PC-9 (cell line): ENCODE measurements at regions not wholly inside any gene's neighbourhood (a gene's known extent, or its start where the extent isn't known, plus 50 kb on each side); places are given as distances from the start of the nearest gene placed in this dataset.

Experiments used
- BruUV-seq: library from RNA; stranded (reverse); fragments of 400-500 nt; replicated peaks from 2 replicates; lab custom pipeline; 2021; lab: Mats Ljungman, UMichigan
- CTCF ChIA-PET: fragments of 300-600 bp; sonication (Branson Sonifier 250); formaldehyde crosslinking; loops from one replicate; lab custom pipeline; 2022; ENCODE audit warnings: antibody characterized with exemption; lab: Charles Lee
- POLR2A ChIA-PET: fragments of 300-600 bp; sonication (Branson Sonifier 250); formaldehyde crosslinking; loops from one replicate; lab custom pipeline; 2022; ENCODE audit warnings: antibody characterized with exemption; ENCODE audit not compliant: unreplicated experiment; lab: Charles Lee
- DNase-seq, 2 experiments: peaks; one replicate each; pipeline versions ENCODE4 v3.0.0 to v3.0.0-alpha.2; 2015 to 2022; ENCODE audit warnings: mixed read lengths in 1 of 2
- H2AFZ ChIP-seq: fragments of 200-600 bp; sonication (generic); 2 replicates; pipeline ENCODE4 v1.8.1; 2017; ENCODE audit warnings: antibody characterized with exemption
- H3F3A ChIP-seq: fragments of 200-600 bp; sonication (generic); 2 replicates; pipeline ENCODE4 v1.8.1; 2017; ENCODE audit warnings: antibody characterized with exemption, mild to moderate bottlenecking, low read depth; ENCODE audit not compliant: insufficient read depth
- H3K27ac ChIP-seq: fragments of 200-600 bp; sonication (generic); 2 replicates; pipeline ENCODE4 v1.6.1; 2016; ENCODE audit warnings: mixed run types
- H3K27me3 ChIP-seq: fragments of 200-600 bp; sonication (generic); 2 replicates; pipeline ENCODE4 v1.6.1; 2016; ENCODE audit warnings: low read depth, mixed run types; ENCODE audit not compliant: insufficient read depth
- H3K36me3 ChIP-seq: fragments of 200-600 bp; sonication (generic); 2 replicates; pipeline ENCODE4 v1.6.1; 2016; ENCODE audit warnings: low read depth, mixed run types
- H3K4me1 ChIP-seq: fragments of 200-600 bp; sonication (generic); replicated peaks from 2 replicates; pipeline ENCODE4 v1.6.1; 2016; ENCODE audit warnings: mixed run types; ENCODE audit not compliant: insufficient read depth
- H3K4me2 ChIP-seq: fragments of 200-600 bp; sonication (generic); 2 replicates; pipeline ENCODE4 v1.6.1; 2017; ENCODE audit warnings: mixed run types
- H3K4me3 ChIP-seq: fragments of 200-600 bp; sonication (generic); 2 replicates; pipeline ENCODE4 v1.6.1; 2016; ENCODE audit warnings: mixed run types
- H3K79me2 ChIP-seq: fragments of 200-600 bp; sonication (generic); 2 replicates; pipeline ENCODE4 v1.6.1; 2017; ENCODE audit warnings: low read depth, mixed run types
- H3K9me2 ChIP-seq: fragments of 200-600 bp; sonication (generic); 2 replicates; pipeline ENCODE4 v1.8.1; 2017; ENCODE audit warnings: mild to moderate bottlenecking; ENCODE audit not compliant: insufficient read depth
- H3K9me3 ChIP-seq: fragments of 200-600 bp; sonication (generic); 2 replicates; pipeline ENCODE4 v1.8.1; 2016; ENCODE audit warnings: low read depth; ENCODE audit not compliant: insufficient read depth
- H4K20me1 ChIP-seq: fragments of 200-600 bp; sonication (generic); 2 replicates; pipeline ENCODE4 v1.8.1; 2017; ENCODE audit not compliant: insufficient read depth
- EZH2 ChIP-seq: fragments of 200-600 bp; sonication (generic); IDR thresholded peaks from 2 replicates; pipeline ENCODE4 v1.8.0; 2017; ENCODE audit warnings: antibody characterized with exemption, low read depth
- intact Hi-C: fragments of 100-400 bp; cut with micrococcal nuclease; formaldehyde crosslinking; loops from one replicate; pipeline ENCODE4 v1.10.0; 2022; ENCODE audit not compliant: unreplicated experiment
- TF ChIP-seq, protein P1 (sequence below): fragments of 200-600 bp; sonication (generic); conservative IDR thresholded peaks from 2 replicates; pipeline ENCODE4 v1.6.1; 2017; ENCODE audit warnings: mixed run types, antibody characterized with exemption, mild to moderate bottlenecking, moderate library complexity

DNA sequence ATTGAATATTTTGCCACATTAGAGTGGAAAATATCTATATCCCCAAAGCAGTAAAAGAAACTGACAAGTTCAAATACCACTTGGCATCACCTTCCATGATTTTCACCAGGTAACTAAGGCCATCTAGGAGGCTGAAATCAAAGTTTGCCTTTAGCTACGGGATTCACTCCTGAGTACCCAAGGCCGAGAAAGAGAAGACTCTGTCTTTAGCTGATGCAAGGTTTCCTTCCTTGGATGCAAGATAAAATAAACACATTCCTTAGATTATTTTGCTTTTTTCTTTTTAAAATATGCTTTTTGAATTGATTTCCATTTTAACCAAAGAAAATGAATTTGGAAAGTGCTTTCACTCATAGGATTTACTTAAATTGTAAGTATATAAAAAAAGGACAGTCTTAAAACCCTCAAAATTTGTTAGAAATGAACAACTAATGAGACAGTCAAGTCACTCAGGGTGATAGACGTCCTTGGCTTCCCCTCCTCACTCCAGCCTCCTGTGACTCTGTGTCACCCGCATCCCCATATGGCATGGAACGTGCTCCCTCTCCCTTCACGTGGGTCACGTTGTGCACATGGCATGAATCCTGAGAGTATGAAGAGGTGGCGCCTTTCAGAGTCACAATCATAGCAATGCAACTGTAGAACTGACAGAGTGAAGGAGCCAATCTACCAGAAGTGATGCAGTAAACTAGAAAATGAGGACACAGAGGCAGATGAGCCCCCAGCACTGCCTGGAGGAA is 148.4 kb downstream of the RTP4 start:
- Histone ChIP-seq H3K4me2 (no peak overlapping the region), H3K27ac (no peak overlapping the region), H4K20me1 (no peaks in the 10 kb centered on the region), H3K4me3 (no peak overlapping the region), H3K36me3 (no peaks in the 10 kb centered on the region), H3K9me3 (no peaks in the 10 kb centered on the region), H3K79me2 (no peaks in the 10 kb centered on the region), H3K4me1 (no peaks in the 10 kb centered on the region), H2AFZ (no peak overlapping the region), H3K9me2 (no peaks in the 10 kb centered on the region), H3F3A (no peaks in the 10 kb centered on the region), H3K27me3 (peaks cover 59% of the 10 kb centered on the region)
- ChIA-PET POLR2A (no interaction called here), CTCF (no interaction called here)
- BruUV-seq, result no TSS peak
- intact Hi-C loops, result no loop called here
- no peak for DNase-seq
- TF ChIP-seq EZH2, result no peak

- no peak overlapping the region for H3K27ac ChIP-seq
- H3K79me2 ChIP-seq, result no peaks in the 10 kb centered on the region
- no peaks in the 10 kb centered on the region for H3K36me3 ChIP-seq
- no peak for TF ChIP-seq EZH2
- TF ChIP-seq, protein P1, sequence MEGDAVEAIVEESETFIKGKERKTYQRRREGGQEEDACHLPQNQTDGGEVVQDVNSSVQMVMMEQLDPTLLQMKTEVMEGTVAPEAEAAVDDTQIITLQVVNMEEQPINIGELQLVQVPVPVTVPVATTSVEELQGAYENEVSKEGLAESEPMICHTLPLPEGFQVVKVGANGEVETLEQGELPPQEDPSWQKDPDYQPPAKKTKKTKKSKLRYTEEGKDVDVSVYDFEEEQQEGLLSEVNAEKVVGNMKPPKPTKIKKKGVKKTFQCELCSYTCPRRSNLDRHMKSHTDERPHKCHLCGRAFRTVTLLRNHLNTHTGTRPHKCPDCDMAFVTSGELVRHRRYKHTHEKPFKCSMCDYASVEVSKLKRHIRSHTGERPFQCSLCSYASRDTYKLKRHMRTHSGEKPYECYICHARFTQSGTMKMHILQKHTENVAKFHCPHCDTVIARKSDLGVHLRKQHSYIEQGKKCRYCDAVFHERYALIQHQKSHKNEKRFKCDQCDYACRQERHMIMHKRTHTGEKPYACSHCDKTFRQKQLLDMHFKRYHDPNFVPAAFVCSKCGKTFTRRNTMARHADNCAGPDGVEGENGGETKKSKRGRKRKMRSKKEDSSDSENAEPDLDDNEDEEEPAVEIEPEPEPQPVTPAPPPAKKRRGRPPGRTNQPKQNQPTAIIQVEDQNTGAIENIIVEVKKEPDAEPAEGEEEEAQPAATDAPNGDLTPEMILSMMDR, result no peak
- H3K4me2 ChIP-seq, result no peak overlapping the region
- DNase-seq, result no peak
- no peaks in the 10 kb centered on the region for H3K9me3 ChIP-seq
- ChIA-PET CTCF (no interaction called here), POLR2A (no interaction called here)
- H3F3A ChIP-seq, result no peaks in the 10 kb centered on the region
- no peaks in the 10 kb centered on the region for H3K4me1 ChIP-seq
- no TSS peak for BruUV-seq
- no peak overlapping the region for H2AFZ ChIP-seq
- peaks cover 19% of the 10 kb centered on the region; the same call in 1 of the 2 replicates for H3K27me3 ChIP-seq
- H3K4me3 ChIP-seq, result no peak overlapping the region
- intact Hi-C loops, result no loop called here
- H4K20me1 ChIP-seq, result no peaks in the 10 kb centered on the region
- H3K9me2 ChIP-seq, result no peaks in the 10 kb centered on the region
Observed at GRCh38 chr3:187507905-187508304, 139.7 kb downstream of the RTP4 start.

DNA sequence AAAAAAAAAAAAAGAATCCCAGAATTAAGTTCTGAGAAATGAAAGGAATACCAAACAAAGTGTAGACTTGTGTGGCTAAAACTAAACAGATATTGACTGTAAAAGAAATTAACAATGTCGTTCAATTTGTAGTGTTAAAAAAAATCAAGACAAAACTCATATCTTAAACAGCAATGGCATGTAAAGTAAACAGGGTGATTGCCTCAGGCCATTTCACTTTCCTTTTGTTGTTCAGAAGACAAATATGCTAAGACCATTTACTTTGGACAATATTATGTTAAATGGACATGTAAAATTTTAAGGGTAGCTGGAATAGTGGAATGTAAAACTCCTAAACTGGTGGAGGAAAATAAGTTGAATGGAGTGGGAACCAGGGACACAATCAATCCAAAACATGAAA is 139.1 kb downstream of the RTP4 start:
- no peak for TF ChIP-seq EZH2
- TF ChIP-seq, protein P1, result no peak
- H3K9me3 ChIP-seq, result no peaks in the 10 kb centered on the region
- no peak overlapping the region for H3K27ac ChIP-seq
- H3K27me3 ChIP-seq, result peaks cover 19% of the 10 kb centered on the region; the same call in 1 of the 2 replicates
- CTCF ChIA-PET, result no interaction called here
- intact Hi-C loops, result no loop called here
- no TSS peak for BruUV-seq
- DNase-seq, result no peak
- no peaks in the 10 kb centered on the region for H3K79me2 ChIP-seq
- no peaks in the 10 kb centered on the region for H3F3A ChIP-seq
- H3K4me1 ChIP-seq, result no peaks in the 10 kb centered on the region
- H3K9me2 ChIP-seq, result no peaks in the 10 kb centered on the region
- no peaks in the 10 kb centered on the region for H4K20me1 ChIP-seq
- H3K4me2 ChIP-seq, result no peak overlapping the region
- H2AFZ ChIP-seq, result no peak overlapping the region
- H3K4me3 ChIP-seq, result no peak overlapping the region
- no peaks in the 10 kb centered on the region for H3K36me3 ChIP-seq
- POLR2A ChIA-PET, result no interaction called here
